Activated CD8-positive, alpha-beta memory T cell treated with anti-CD3 and anti-CD28 coated beads, Interleukin-2, amount 50 U/mL, for 24 hours (primary cell): ENCODE measurements at regions not wholly inside any gene's neighbourhood (a gene's known extent, or its start where the extent isn't known, plus 50 kb on each side); places are given as distances from the start of the nearest gene placed in this dataset.

Source experiments
- DNase-seq: peaks from one replicate; pipeline ENCODE4 v3.0.0-alpha.2; 2020; ENCODE audit errors: extremely low read depth

GRCh38 chr1:47574451-47575165, 136.8 kb downstream of the FOXD2 start:
- no peak for DNase-seq

DNA sequence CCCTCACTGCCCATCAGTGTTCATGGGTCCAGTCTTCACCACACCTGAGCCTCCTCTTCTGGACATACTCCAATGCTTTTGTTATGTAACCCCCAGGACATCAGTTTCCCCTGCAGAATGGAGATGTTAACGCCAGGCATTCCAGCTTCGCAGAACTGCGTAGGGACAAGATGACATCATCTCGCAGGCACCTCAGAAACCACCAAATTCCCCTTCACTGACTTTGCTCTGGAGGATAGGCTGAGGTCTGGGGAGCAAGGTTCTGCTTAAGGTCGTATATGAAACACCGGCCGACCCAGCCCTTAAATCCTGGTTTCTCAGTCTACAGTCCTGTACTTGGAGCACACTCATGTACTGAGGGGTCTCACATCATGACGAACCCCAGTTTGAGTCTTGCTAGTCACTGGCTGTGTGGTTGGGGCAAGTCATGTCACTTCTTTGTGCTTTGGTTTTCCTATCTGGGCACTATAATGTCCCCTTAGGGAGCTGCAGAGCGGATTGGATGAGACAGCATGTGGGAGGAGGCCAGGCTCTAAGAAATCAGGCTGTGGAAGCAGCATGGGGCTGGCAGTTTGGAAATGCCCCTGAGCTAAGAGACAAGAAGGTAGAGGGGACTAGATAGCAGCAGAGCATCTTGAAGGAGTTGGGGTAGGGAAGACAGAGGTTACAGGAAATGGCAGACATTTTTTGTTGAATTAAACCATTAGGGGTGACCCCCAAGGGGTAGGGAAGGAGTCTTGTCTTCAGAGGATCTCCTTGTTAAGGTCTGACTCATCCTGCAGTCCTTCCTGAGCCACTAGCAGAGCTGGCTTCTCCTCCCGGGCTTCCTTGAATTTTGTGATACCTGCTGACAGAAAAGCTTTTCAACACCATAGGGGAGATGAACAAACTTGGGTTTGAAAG, 138.3 kb downstream of the FOXD2 start:
- DNase-seq: no peak

DNA sequence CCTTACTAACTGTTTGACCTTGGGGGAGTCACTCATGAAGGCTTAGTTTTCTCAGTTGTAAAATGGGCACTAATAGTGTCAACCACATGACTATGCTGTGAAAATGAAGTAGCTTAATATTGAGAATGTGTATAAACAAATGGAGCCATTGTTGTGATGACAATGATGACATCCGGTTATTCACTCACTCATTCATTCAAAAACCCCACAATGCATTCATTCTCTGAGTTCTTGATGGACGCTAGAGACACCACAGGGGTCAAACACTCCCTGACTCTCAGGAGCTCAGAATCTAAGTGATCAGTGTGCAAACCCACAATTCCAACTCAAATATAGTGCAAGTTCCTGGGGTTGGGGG, 138.9 kb downstream of the FOXD2 start:
- DNase-seq: no peak

- DNase-seq: no peak
Measured at GRCh38 chr1:47577303-47578025, 139.6 kb downstream of the FOXD2 start.

DNA sequence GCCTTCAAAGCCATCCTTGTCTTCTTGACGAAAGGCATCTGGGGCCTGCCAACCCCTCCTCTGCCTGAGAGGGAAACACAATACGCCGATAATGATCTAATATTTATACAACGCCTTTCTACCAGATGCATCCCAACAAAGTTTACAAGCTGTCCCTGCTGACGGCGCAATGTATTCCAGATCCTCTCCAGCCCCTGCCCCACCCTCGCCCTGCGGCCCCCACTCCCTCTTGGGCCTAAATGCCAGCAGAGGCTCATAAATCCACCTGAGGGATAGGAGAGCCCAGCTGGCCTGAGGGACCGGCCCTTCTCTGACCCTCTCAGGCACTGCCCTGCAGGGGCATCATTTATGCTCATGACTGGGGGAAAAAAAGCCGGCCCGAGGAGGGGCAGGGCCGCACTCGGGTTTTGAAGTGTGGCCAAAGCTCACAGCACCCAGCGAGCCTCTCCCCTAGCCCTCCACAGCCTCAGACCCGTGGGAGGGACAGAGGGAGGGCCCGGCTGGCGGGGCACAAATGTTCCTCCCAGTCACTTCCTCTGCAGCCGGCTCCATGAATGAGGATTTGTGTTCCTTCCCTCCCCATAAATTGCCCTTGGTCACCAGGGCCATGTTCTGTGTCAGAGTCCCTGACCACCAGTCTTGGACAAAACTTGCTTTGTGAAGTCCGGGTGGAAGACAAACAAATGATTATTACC, 140.3 kb downstream of the FOXD2 start:
- DNase-seq: no peak

DNA sequence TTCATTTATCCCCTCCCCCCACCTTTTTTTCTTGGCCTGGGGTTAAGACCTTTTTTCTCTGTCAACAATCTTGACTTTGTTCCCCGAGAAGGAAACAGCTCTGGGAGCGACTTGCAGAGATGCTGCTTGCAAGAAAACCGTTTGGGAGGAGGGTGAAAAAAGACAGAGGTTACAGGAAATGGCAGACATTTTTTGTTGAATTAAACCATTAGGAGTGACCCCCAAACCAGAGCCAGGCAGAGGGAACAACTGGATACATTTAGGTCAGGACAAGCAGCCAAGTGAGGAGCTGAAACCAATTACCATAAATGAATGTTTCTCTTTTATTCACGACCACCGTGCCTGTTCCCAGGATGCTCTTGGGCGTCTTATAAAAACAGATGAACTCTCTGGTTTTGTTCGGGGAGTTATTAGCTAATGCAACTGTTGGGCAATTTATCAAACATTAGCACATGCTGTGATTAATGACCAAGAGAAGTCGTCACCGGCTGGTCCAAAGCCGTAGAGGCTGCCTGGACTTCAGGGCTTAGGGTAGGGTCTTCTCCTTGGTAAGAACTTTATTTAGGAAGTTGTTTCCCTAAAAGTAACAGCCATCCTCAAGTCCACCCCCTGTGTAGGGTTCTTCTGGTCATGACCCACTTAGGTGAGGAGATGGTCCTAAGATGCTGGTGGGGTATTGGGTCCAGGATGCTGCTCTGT, 141.0 kb downstream of the FOXD2 start:
- no peak for DNase-seq

GRCh38 chr1:47579809-47580208, 142.0 kb downstream of the FOXD2 start:
- DNase-seq: no peak

GRCh38 chr1:47580451-47580995, 142.7 kb downstream of the FOXD2 start:
- no peak for DNase-seq

GRCh38 chr1:47582891-47583608, 145.2 kb downstream of the FOXD2 start:
- DNase-seq: no peak

DNA sequence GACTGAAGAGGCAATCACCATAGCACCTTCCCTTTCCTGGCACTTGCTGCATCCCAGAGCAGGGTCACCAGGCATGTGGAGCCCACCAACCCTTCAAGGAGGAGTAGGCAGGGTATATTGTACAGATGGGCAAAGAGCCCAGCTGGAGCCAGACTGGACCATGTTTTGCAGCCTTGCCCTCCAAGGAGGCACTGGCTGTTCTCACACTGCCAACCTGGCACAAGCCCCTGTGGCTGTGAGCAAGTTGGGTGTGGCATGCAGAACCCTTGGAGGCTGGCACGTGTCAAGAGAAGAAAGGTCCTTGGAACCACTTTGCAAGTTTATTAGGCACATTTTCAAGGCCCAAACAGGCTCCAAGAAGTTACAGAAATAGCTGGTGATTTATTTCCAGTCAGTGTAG, 146.4 kb downstream of the FOXD2 start:
- no peak for DNase-seq

DNA sequence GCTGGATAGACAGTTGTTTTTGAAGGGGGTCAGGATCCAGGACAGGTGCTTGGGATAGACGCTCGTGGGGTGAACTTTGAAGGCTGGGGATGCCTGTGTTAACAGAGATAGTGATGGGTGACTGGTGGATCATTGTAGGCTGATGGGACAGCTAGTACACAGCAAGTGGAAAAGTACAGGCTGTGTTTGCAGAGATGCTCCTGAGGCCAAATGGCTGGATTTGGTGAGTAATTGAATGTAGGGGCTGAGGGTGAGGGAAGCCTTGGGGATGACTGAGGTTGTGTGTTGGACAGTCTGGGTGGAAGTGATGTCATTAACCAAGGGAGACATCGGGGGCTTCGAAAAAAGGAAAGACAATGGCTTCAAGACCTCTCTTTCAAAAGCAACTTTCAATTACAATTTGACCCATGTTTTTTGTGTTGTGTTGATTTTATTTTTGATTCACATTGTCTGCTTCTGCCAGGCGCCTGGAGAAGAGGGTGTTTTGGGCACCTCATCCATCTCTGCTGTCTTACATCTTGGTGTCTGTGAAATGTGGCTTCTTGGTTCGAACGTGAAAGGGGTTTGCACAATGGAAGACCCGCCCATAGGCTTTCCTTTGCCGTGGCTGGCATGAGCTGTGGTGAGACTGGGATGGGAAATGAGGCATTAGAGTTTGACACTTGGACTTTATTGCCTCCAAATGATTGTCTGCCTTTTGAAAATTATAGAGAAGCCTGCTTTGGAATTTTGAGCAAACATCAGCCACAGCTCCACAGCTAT, 147.5 kb downstream of the FOXD2 start:
- DNase-seq: no peak

- DNase-seq: no peak
Measured at GRCh38 chr1:47587891-47588582, 150.2 kb downstream of the FOXD2 start.

DNA sequence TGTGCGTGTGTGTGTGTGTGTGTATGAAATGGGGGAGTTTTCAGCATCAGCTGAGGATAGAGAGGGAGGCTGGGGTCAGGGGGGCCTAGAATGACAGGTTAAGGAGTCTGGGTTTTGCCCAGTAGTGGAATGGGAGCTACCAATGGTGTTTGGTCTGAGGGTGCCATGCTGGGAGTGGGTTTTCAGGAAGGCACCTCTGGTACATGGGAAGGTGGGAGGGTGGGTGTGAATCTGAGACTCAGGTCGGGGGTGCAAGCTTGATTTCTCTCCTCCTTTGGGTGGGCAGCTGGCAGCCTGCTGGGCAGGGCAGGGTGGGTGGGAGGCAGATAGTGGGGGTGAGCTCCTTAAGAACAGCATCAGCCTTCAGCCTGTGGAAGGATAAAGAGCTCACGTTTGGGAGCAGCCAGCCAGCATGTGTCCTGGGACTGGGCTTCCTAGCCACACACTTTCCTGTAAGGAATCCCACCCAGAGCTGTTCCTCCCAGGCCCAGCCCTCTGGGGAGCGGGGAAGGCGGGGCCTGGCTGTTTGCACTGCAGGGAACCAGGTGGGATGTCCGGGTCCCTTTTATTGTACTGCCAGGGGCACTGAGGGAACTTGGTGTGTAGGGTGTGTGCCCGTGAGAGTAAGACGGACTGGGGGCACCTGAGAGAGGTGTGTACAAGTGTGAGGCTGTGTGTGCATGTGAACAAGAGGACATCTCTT, 152.8 kb downstream of the FOXD2 start:
- DNase-seq: no peak

- no peak for DNase-seq
Measured at GRCh38 chr1:47591801-47592200, 154.0 kb downstream of the FOXD2 start.

- no peak for DNase-seq
Measured at GRCh38 chr1:47592296-47593012, 154.6 kb downstream of the FOXD2 start.

GRCh38 chr1:47593013-47593568, 155.2 kb downstream of the FOXD2 start:
- no peak for DNase-seq

DNA sequence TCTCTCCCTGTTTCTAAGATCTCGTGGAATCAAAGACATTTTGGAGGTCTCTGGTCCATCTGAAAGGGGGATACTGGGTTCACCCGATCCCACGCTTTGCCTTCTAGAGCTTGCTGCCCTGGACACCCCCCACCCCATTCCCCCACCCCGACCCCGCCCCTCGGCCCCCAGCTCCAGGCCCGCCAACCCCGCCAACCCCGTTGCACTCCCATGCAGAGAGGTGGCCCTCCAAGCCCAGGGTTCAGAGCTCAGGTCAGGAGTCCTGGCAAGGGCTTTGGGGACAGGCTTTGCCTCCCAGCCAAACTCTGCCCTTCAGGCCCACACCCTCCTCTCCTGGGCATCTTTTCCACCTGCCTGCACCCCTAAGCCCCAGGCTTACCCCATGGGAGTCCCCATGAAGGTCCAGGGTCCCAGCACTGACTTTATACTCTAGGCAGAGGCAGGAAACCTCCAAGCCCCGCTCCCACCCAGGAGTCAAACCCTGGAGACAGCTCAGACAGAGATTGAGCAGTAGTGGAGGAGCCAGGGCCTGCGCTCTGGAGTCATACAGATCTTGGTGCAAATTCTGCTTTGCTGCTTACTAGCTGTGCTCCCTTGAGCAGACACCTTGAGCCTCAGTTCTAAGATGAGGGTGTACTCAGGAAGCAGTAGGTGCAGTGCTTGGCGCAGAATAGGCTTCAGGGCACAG, 155.9 kb downstream of the FOXD2 start:
- DNase-seq: no peak
